ENCODE measurements at regions not wholly inside any gene's neighbourhood (a gene's known extent, or its start where the extent isn't known, plus 50 kb on each side); places are given as distances from the start of the nearest gene placed in this dataset.

GRCh38 chr20:6232436-6232835 is 109.6 kb upstream of the FERMT1 start:
- TF ChIP-seq SUZ12 (IDR thresholded peaks at IDR 0.05; ENCODE audit: extremely low read depth, insufficient read depth, insufficient read length), result no peak
- TF ChIP-seq ZNF274 (IDR thresholded peaks at IDR 0.05; ENCODE audit: low read depth, low read length), result no peak
- no peak for TF ChIP-seq YY1 (IDR thresholded peaks at IDR 0.05; ENCODE audit: insufficient read depth, insufficient read length)

All from NT2/D1 (cell line).